GM19463 (cell line): ENCODE measurements at regions not wholly inside any gene's neighbourhood (a gene's known extent, or its start where the extent isn't known, plus 50 kb on each side); places are given as distances from the start of the nearest gene placed in this dataset.
"Not testable (repeated sequence)": the region's sequence is repeated elsewhere in the genome, so short reads cannot be mapped to it uniquely, and the experiment has no call there.

Experiments used
- ATAC-seq: cut with Tn5 transposase; IDR thresholded peaks from one replicate; pipeline ENCODE4 v1.9.1; 2021; ENCODE audit warnings: mild to moderate bottlenecking, moderate library complexity; ENCODE audit not compliant: unreplicated experiment

- ATAC-seq: no peak
Measured at GRCh38 chr7:41579961-41580935, 122.6 kb downstream of the INHBA start.

DNA sequence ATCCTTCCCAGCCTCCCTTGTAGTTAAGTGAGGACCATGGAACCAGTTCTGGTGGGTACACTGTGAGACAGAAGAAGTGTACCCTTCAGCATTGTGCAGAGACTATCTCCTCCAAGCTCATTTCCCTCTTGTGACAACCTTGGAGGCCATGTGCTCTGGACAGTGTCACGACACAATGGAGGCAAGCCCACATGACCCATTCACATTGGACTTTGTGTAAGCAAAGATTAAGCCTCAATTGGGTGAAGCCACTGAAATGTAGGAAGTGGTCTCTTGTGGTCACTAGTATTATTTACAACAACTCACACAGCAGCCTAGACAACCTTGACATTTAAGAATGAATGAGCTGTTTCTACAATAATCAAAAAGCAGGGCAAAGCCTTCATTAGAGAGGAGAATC is 124.2 kb downstream of the INHBA start:
- ATAC-seq: no peak

- no peak for ATAC-seq
Measured at GRCh38 chr7:41576166-41576565, 126.7 kb downstream of the INHBA start.

GRCh38 chr7:41574377-41574776 is 128.5 kb downstream of the INHBA start:
- no peak for ATAC-seq

- ATAC-seq: no peak
Measured at GRCh38 chr7:41573862-41574261, 129.0 kb downstream of the INHBA start.

- ATAC-seq: no peak
Measured at GRCh38 chr7:41573443-41573842, 129.4 kb downstream of the INHBA start.

GRCh38 chr7:41573015-41573414 is 129.9 kb downstream of the INHBA start:
- ATAC-seq: no peak

DNA sequence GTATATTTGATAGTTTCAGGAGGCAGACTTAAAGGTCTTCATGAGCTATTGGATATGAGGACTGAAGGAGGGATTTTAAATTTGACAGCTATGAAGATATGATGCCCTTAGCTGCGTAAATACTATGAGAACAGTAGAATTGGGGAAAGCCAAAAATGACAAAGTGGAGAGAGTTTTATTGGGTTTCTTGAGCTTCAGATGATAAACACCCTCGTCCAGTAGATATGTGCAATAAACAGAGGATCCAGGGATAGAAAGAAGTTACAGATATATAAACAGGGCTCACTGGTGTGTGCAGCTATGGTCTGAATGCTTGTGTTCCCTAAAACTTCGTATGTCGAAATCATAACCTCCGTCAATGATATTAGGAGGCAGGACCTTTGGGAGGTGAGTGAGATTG is 131.3 kb downstream of the INHBA start:
- ATAC-seq: no peak

DNA sequence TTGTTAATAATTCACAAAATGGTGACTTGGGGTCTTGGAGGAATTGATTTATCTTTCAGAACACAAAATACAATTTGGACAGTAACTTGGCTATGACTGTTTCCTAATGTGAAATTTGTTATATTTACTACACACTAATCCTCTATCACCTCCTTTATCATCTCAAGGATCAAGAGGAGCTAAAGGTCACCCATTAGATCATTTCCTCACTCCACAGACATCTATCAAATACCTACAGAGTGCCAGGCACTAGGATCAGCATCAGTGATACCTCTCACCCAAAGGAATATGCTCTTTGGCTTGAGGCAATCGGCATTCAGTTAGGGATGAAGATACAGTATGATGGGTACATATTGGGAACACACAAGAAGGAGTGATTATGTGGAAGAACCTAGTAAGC is 132.1 kb downstream of the INHBA start:
- no peak for ATAC-seq

GRCh38 chr7:41568135-41568534 is 134.8 kb downstream of the INHBA start:
- ATAC-seq: no peak

- ATAC-seq: no peak
Measured at GRCh38 chr7:41567731-41568114, 135.2 kb downstream of the INHBA start.

DNA sequence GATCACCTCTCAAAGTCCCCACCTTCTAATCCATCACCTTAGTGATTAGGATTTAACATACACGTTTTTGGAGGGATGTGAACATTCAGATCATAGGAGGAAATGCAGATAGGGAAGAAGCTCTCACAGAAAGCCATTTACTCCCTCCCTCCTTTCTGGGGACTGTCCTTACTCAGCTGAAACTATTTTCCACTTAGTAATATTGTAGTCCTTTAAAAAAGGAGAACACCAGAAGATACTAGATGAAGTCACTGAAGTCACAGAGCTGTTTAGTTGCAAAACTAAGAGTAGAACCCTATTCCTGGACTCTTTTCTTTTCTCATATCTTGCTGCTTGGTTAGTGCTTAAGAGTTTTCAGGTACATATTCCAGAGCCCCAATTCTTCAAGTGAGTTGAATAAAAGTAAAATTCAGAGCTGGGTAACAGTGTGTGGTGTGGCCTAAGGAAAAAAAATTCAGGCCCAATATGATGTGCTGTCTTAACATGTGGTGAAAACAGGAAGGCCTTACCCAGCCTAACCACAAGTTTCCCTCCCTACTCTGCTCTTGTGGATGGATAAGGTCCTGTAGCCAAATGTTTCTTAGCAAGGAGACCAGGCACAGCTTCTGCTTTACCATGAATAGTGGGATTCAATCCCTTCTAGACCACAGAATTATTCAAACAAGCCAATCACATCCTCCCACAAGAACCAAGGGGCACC is 135.7 kb downstream of the INHBA start:
- no peak for ATAC-seq

GRCh38 chr7:41566581-41566980 is 136.3 kb downstream of the INHBA start:
- ATAC-seq: no peak

DNA sequence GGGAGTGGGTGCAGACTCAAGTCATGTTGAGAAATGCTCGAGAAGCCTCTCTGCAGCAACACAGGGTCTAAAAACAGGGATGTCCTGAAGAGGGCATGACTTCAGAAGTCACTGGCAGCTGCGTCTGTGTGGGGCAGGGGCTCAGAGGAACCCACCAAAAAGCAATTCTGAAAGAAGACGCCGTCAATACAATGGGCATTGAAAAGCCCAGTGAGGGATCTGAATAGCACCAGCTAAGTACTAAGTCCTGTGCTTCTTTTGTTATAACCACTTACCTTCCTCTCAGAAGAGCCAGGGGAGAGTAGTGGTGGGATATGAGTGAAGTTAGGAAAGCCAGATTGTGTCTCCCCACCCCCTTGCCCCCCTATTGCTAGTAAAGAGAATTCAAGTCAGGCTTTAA is 137.2 kb downstream of the INHBA start:
- ATAC-seq: no peak

- no peak for ATAC-seq
Measured at GRCh38 chr7:41559426-41559825, 143.5 kb downstream of the INHBA start.

GRCh38 chr7:41554481-41554880 is 148.4 kb downstream of the INHBA start:
- ATAC-seq: no peak

- not testable (repeated sequence) for ATAC-seq
Measured at GRCh38 chr7:41550046-41550445, 152.8 kb downstream of the INHBA start.

DNA sequence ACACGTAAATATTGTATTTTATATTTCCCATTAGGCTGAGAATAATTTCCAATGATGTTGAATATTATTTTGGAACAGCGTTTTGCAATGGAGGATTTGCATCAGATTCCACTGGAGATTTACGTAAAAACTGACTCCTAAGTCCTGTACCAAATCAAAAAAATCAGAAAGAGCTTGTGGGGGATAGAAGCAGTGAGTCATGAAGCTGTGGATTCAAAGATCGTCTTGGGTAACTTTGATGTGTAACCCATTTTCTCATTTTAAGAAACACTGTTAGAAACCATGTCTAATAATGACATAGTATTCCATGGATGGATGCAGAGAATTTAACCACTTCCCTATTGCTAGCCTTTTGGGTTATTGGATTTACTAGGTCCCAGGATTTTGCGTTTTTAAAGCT is 158.6 kb downstream of the INHBA start:
- no peak for ATAC-seq

GRCh38 chr7:41540601-41541000 is 162.3 kb downstream of the INHBA start:
- no peak for ATAC-seq

DNA sequence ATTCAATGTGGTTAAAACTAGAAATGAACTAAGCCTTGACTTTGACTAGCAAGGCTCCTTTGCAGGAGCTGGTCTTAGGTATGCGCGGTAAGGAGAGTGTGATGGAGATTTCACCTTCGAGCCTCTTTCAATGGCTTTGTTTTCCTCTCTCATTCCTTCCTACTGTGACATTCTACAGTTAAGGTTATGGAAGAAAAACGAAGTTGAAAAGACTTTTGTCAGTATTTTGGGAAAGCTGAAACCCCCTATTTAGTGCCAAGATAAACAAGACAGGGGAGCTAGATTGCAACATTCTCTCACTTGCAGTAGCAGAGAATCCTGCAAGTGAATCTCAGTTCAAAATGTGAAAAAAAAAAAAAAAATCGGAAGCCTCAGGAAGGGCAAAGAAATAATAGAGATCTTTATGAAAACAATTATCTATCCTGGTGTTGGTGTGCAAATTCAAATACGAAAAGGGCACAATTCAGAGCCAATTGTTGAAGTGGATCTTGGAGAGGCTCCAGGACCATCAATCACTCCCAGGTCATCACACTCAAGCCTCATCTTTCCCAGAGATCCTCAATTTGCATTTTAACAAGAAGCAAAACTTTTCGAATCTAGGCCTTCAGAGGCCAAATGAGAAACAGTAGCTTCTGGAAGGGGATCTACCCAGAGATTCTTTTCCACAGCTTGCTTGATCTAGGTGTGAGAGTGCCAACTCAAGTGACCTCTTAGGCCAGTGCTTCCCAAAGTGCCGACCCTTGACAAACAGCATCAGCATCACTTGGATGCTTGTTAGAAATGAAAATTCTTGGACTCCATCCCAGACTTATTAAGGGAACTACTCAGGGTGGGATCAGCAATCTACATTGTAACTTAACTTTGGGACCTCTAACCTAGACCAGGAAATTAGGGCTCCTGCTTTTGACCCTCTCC is 163.8 kb downstream of the INHBA start:
- ATAC-seq: no peak
